K562 (cell line): ENCODE measurements at regions not wholly inside any gene's neighbourhood (a gene's known extent, or its start where the extent isn't known, plus 50 kb on each side); places are given as distances from the start of the nearest gene placed in this dataset.

Experiments used
- BRF1 ChIP-seq: IDR thresholded peaks from 3 replicates; pipeline ENCODE4 v1.6.1; 2011; ENCODE audit warnings: borderline replicate concordance, mild to moderate bottlenecking; ENCODE audit not compliant: insufficient read length; ENCODE audit errors: extremely low read depth
- CCNT2 ChIP-seq: IDR thresholded peaks from 2 replicates; pipeline ENCODE4 v1.6.1; 2011; ENCODE audit warnings: borderline replicate concordance, low read depth, mild to moderate bottlenecking, moderate library complexity, mixed read lengths, low read length; ENCODE audit not compliant: insufficient read length; ENCODE audit errors: extremely low read depth
- EGR1 ChIP-seq: fragments of 450-650 bp; conservative IDR thresholded peaks from 2 replicates; pipeline ENCODE4 v1.6.1; 2017; ENCODE audit warnings: mild to moderate bottlenecking
- RNF219 ChIP-seq: fragments of 250-450 bp; sonication (Bioruptor Pico); IDR thresholded peaks from 2 replicates; pipeline ENCODE4 v1.5.0; 2022; ENCODE audit warnings: mild to moderate bottlenecking
- SAFB ChIP-seq: fragments of 200-400 bp; formaldehyde crosslinking; IDR thresholded peaks from 2 replicates; pipeline ENCODE4 v1.6.1; 2017; ENCODE audit warnings: low read depth, low read length, borderline replicate concordance
- ZNF23 ChIP-seq: fragments of 250-450 bp; sonication (Bioruptor Pico); IDR thresholded peaks from 2 replicates; pipeline ENCODE4 v1.4.0; 2020; ENCODE audit warnings: mild to moderate bottlenecking
- ZNF57 ChIP-seq: fragments of 450-650 bp; formaldehyde crosslinking; IDR thresholded peaks from 2 replicates; pipeline ENCODE4 v1.4.0; 2020; ENCODE audit warnings: mild to moderate bottlenecking, moderate library complexity
- TF ChIP-seq, protein P1 (sequence below): fragments of 450-650 bp; formaldehyde crosslinking; IDR thresholded peaks from 2 replicates; pipeline ENCODE4 v1.4.0; 2022; ENCODE audit warnings: mild to moderate bottlenecking, moderate library complexity
- TF ChIP-seq, protein P2 (sequence below), 2 experiments: fragments of 450-650 bp; IDR thresholded peaks; 2 replicates each; pipeline ENCODE4 v1.6.1; 2016

- TF ChIP-seq RNF219 (CRISPR knock-in tag): no peak
- TF ChIP-seq CCNT2: no peak
- no peak for TF ChIP-seq EGR1
- TF ChIP-seq, protein P1, sequence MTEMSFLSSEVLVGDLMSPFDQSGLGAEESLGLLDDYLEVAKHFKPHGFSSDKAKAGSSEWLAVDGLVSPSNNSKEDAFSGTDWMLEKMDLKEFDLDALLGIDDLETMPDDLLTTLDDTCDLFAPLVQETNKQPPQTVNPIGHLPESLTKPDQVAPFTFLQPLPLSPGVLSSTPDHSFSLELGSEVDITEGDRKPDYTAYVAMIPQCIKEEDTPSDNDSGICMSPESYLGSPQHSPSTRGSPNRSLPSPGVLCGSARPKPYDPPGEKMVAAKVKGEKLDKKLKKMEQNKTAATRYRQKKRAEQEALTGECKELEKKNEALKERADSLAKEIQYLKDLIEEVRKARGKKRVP (CRISPR knock-in tag): no peak
- TF ChIP-seq, protein P2, sequence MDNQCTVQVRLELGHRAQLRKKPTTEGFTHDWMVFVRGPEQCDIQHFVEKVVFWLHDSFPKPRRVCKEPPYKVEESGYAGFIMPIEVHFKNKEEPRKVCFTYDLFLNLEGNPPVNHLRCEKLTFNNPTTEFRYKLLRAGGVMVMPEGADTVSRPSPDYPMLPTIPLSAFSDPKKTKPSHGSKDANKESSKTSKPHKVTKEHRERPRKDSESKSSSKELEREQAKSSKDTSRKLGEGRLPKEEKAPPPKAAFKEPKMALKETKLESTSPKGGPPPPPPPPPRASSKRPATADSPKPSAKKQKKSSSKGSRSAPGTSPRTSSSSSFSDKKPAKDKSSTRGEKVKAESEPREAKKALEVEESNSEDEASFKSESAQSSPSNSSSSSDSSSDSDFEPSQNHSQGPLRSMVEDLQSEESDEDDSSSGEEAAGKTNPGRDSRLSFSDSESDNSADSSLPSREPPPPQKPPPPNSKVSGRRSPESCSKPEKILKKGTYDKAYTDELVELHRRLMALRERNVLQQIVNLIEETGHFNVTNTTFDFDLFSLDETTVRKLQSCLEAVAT (IDR thresholded peaks at IDR 0.05): no peak
- no peak for TF ChIP-seq BRF1
- no peak for TF ChIP-seq ZNF23
- TF ChIP-seq SAFB: no peak
- no peak for TF ChIP-seq ZNF57 (CRISPR knock-in tag)
These were observed 64.6 kb upstream of the TYRP1 start (continued) for GRCh38 chr9:12628546-12628945.
